LoVo (cell line): ENCODE measurements at regions not wholly inside any gene's neighbourhood (a gene's known extent, or its start where the extent isn't known, plus 50 kb on each side); places are given as distances from the start of the nearest gene placed in this dataset.

Experiments
- DNase-seq: peaks from one replicate; pipeline ENCODE4 v3.0.0-alpha.2; 2016; ENCODE audit warnings: low spot score

GRCh38 chr13:107475753-107476453, 739.4 kb downstream of the LIG4 start:
- no peak for DNase-seq

GRCh38 chr13:107473253-107473652, 742.1 kb downstream of the LIG4 start:
- no peak for DNase-seq

- peak; percentile 18 for DNase-seq
These were observed 748.8 kb downstream of the LIG4 start for GRCh38 chr13:107466326-107467099.

- no peak for DNase-seq
These were observed 752.8 kb downstream of the LIG4 start for GRCh38 chr13:107462501-107462900.

GRCh38 chr13:107461751-107462150, 753.6 kb downstream of the LIG4 start:
- DNase-seq = no peak

- DNase-seq = no peak
These were observed 755.9 kb downstream of the LIG4 start for GRCh38 chr13:107459430-107459829.

- no peak for DNase-seq
These were observed 757.1 kb downstream of the LIG4 start for GRCh38 chr13:107458269-107458668.

GRCh38 chr13:107457686-107458085, 757.6 kb downstream of the LIG4 start:
- DNase-seq = no peak

- no peak for DNase-seq
These were observed 758.9 kb downstream of the LIG4 start for GRCh38 chr13:107456431-107456830.

GRCh38 chr13:107452833-107453232, 762.5 kb downstream of the LIG4 start:
- no peak for DNase-seq

GRCh38 chr13:107450931-107451330, 764.4 kb downstream of the LIG4 start:
- no peak for DNase-seq

GRCh38 chr13:107450431-107450830, 764.9 kb downstream of the LIG4 start:
- DNase-seq = no peak

GRCh38 chr13:107447591-107447990, 767.7 kb downstream of the LIG4 start:
- DNase-seq = no peak

GRCh38 chr13:107441279-107441678, 774.1 kb downstream of the LIG4 start:
- no peak for DNase-seq

- no peak for DNase-seq
These were observed 777.1 kb downstream of the LIG4 start for GRCh38 chr13:107438251-107438650.

- DNase-seq = no peak
These were observed 781.0 kb downstream of the LIG4 start for GRCh38 chr13:107434347-107434746.

GRCh38 chr13:107427536-107427935, 787.8 kb downstream of the LIG4 start:
- DNase-seq = no peak

- no peak for DNase-seq
These were observed 792.9 kb downstream of the LIG4 start for GRCh38 chr13:107422421-107422820.

- DNase-seq = no peak
These were observed 793.4 kb downstream of the LIG4 start for GRCh38 chr13:107421951-107422350.

- no peak for DNase-seq
These were observed 794.3 kb downstream of the LIG4 start for GRCh38 chr13:107421028-107421427.

- no peak for DNase-seq
These were observed 802.3 kb downstream of the LIG4 start for GRCh38 chr13:107413005-107413404.

GRCh38 chr13:107407074-107407473, 808.3 kb downstream of the LIG4 start:
- DNase-seq = no peak

- DNase-seq = no peak
These were observed 819.2 kb downstream of the LIG4 start for GRCh38 chr13:107395927-107396662.
